LHCN-M2 (cell line): ENCODE measurements at regions not wholly inside any gene's neighbourhood (a gene's known extent, or its start where the extent isn't known, plus 50 kb on each side); places are given as distances from the start of the nearest gene placed in this dataset.

Experiments used
- DNase-seq: peaks from one replicate; pipeline ENCODE4 v3.0.0-alpha.2; 2012; ENCODE audit warnings: low read depth

- DNase-seq = no peak
Measured at GRCh38 chr10:128868481-128868880, 598.6 kb upstream of the MGMT start.

- no peak for DNase-seq
Measured at GRCh38 chr10:128869101-128869749, 597.8 kb upstream of the MGMT start.

GRCh38 chr10:128870830-128871597, 596.0 kb upstream of the MGMT start:
- no peak for DNase-seq

- DNase-seq = no peak
Measured at GRCh38 chr10:128871671-128872231, 595.3 kb upstream of the MGMT start.

- DNase-seq = no peak
Measured at GRCh38 chr10:128873411-128874054, 593.5 kb upstream of the MGMT start.

- DNase-seq = no peak
Measured at GRCh38 chr10:128874331-128874730, 592.7 kb upstream of the MGMT start.

GRCh38 chr10:128875030-128875744, 591.9 kb upstream of the MGMT start:
- no peak for DNase-seq

GRCh38 chr10:128875956-128876736, 590.9 kb upstream of the MGMT start:
- no peak for DNase-seq

- DNase-seq = no peak
Measured at GRCh38 chr10:128877141-128877540, 589.9 kb upstream of the MGMT start.

GRCh38 chr10:128877936-128878335, 589.1 kb upstream of the MGMT start:
- DNase-seq = no peak

GRCh38 chr10:128879030-128879429, 588.0 kb upstream of the MGMT start:
- no peak for DNase-seq

GRCh38 chr10:128879441-128880140, 587.5 kb upstream of the MGMT start:
- DNase-seq = no peak

GRCh38 chr10:128880159-128880725, 586.8 kb upstream of the MGMT start:
- no peak for DNase-seq

GRCh38 chr10:128881086-128881485, 586.0 kb upstream of the MGMT start:
- no peak for DNase-seq

- no peak for DNase-seq
Measured at GRCh38 chr10:128883231-128884032, 583.6 kb upstream of the MGMT start.

GRCh38 chr10:128884033-128884425, 583.0 kb upstream of the MGMT start:
- no peak for DNase-seq

GRCh38 chr10:128884496-128885072, 582.5 kb upstream of the MGMT start:
- no peak for DNase-seq
